B cell (primary cell): ENCODE measurements at regions not wholly inside any gene's neighbourhood (a gene's known extent, or its start where the extent isn't known, plus 50 kb on each side); places are given as distances from the start of the nearest gene placed in this dataset.

Experiments
- ATAC-seq: fragments of 200-7000 bp; cut with Tn5 transposase; one replicate; pipeline ENCODE4 v1.10.0; 2021; ENCODE audit warnings: low read depth, mild to moderate bottlenecking, moderate number of reproducible peaks, moderate library complexity
- CTCF ChIA-PET: fragments of 350-600 bp; sonication (Branson Sonifier 250); formaldehyde crosslinking; loops from one replicate; lab custom pipeline; 2021; ENCODE audit warnings: antibody characterized with exemption, inconsistent platforms; lab: Charles Lee
- POLR2A ChIA-PET: fragments of 350-600 bp; sonication (Branson Sonifier 250); formaldehyde crosslinking; loops from one replicate; lab custom pipeline; 2021; ENCODE audit warnings: antibody characterized with exemption; lab: Charles Lee
- DNase-seq: peaks from one replicate; pipeline ENCODE4 v3.0.0; 2013
- H2AFZ ChIP-seq: 2 replicates; pipeline ENCODE4 v1.6.1; 2012; ENCODE audit warnings: mild to moderate bottlenecking, low read depth, low read length; ENCODE audit not compliant: insufficient read depth, poor library complexity, severe bottlenecking
- H3K27ac ChIP-seq, 2 donors: 1 replicate in 1 of 2; 2 replicates in 1 of 2; pipeline ENCODE4 v1.5.1; 2012 to 2013; ENCODE audit warnings: low read length in 2 of 2, mild to moderate bottlenecking in 2 of 2, moderate library complexity in 1 of 2
- H3K27me3 ChIP-seq, 4 experiments: fragments of 200-600 bp in 1 of 4; sonication (generic) in 1 of 4; replicated peaks in 1 of 4; 1 replicate in 2 of 4; 2 replicates in 2 of 4; pipeline versions ENCODE4 v1.6.1 to v1.7.0; 2013 to 2016; ENCODE audit warnings: low read length in 3 of 4, mild to moderate bottlenecking in 2 of 4, mixed read lengths in 1 of 4, moderate library complexity in 1 of 4; ENCODE audit not compliant: insufficient read depth in 4 of 4, control insufficient read depth in 3 of 4; ENCODE audit errors: control extremely low read depth in 1 of 4
- H3K36me3 ChIP-seq, 2 experiments: replicated peaks in 1 of 2; 1 replicate in 1 of 2; 2 replicates in 1 of 2; pipeline versions ENCODE4 v1.6.1 to v1.7.1; 2013; ENCODE audit warnings: low read length in 1 of 2; ENCODE audit not compliant: insufficient read depth in 2 of 2, control insufficient read depth in 1 of 2; ENCODE audit errors: control extremely low read depth in 1 of 2, extremely low read depth in 1 of 2
- H3K4me1 ChIP-seq, 2 donors: fragments of 200-600 bp in 1 of 2; sonication (generic) in 1 of 2; 1 replicate in 1 of 2; 2 replicates in 1 of 2; pipeline versions ENCODE4 v1.5.1 to v1.6.1; 2013 to 2017; ENCODE audit warnings: low read length in 2 of 2; ENCODE audit not compliant: control insufficient read depth in 2 of 2, insufficient read depth in 2 of 2
- H3K4me2 ChIP-seq: replicated peaks from 2 replicates; pipeline ENCODE3; 2012; ENCODE audit warnings: mild to moderate bottlenecking, low read depth, low read length; ENCODE audit not compliant: poor library complexity, severe bottlenecking
- H3K4me3 ChIP-seq, 5 experiments: fragments of 200-600 bp in 1 of 5; sonication (generic) in 1 of 5; 1 replicate in 3 of 5; 2 replicates in 2 of 5; pipeline versions ENCODE4 v1.5.1 to v1.7.0; 2011 to 2016; ENCODE audit warnings: low read length in 4 of 5, mild to moderate bottlenecking in 4 of 5, low read depth in 2 of 5, control low read depth in 1 of 5, moderate library complexity in 1 of 5; ENCODE audit not compliant: insufficient read depth in 1 of 5; ENCODE audit errors: control extremely low read depth in 1 of 5, extremely low read depth in 1 of 5
- H3K79me2 ChIP-seq: fragments of 200-600 bp; sonication (generic); one replicate; pipeline ENCODE4 v1.6.0; 2016; ENCODE audit warnings: low read length; ENCODE audit not compliant: control insufficient read depth, insufficient read depth
- H3K9ac ChIP-seq: fragments of 200-600 bp; sonication (generic); 2 replicates; pipeline ENCODE4 v1.6.1; 2017; ENCODE audit warnings: mild to moderate bottlenecking, low read length, moderate library complexity
- H3K9me3 ChIP-seq, 3 donors: one replicate each; pipeline versions ENCODE4 v1.6.1 to v1.7.1; 2013; ENCODE audit warnings: low read length in 2 of 3; ENCODE audit not compliant: control insufficient read depth in 2 of 3, insufficient read depth in 1 of 3; ENCODE audit errors: control extremely low read depth in 1 of 3
- H4K20me1 ChIP-seq: 2 replicates; pipeline ENCODE4 v1.6.0; 2012; ENCODE audit warnings: mild to moderate bottlenecking, low read length; ENCODE audit not compliant: insufficient read depth, control insufficient read depth, poor library complexity, severe bottlenecking
- H3K27ac Mint-ChIP-seq: one replicate; pipeline ENCODE4 v1.8.0; 2021; ENCODE audit warnings: mixed read lengths
- H3K27me3 Mint-ChIP-seq: one replicate; pipeline ENCODE4 v1.8.0; 2021; ENCODE audit warnings: mixed read lengths
- H3K4me1 Mint-ChIP-seq: one replicate; pipeline ENCODE4 v1.8.0; 2021; ENCODE audit warnings: mixed read lengths
- H3K4me3 Mint-ChIP-seq: one replicate; pipeline ENCODE4 v1.8.0; 2021; ENCODE audit warnings: mixed read lengths
- H3K9me3 Mint-ChIP-seq: one replicate; pipeline ENCODE4 v1.8.0; 2022; ENCODE audit warnings: mixed read lengths; ENCODE audit not compliant: insufficient read depth
- EZH2 ChIP-seq: IDR thresholded peaks from 2 replicates; pipeline ENCODE4 v1.6.1; 2012; ENCODE audit warnings: borderline replicate concordance, low read depth, mild to moderate bottlenecking, moderate library complexity, low read length; ENCODE audit not compliant: insufficient read depth, poor library complexity, severe bottlenecking
- WGBS: methylation state at CpG from one replicate; pipeline ENCODE4 v1.1.5; 2013; ENCODE audit warnings: missing lambda C conversion rate; ENCODE audit not compliant: insufficient coverage; 5-methylcytosine and 5-hydroxymethylcytosine counted together
- intact Hi-C: fragments of 100-400 bp; cut with micrococcal nuclease; formaldehyde crosslinking; loops from one replicate; pipeline ENCODE4 v1.10.0; 2022
- TF ChIP-seq, protein P1 (sequence below): fragments of 200-600 bp; IDR thresholded peaks from one replicate; pipeline ENCODE4 v1.8.0; 2022; ENCODE audit warnings: antibody characterized with exemption, mild to moderate bottlenecking

DNA sequence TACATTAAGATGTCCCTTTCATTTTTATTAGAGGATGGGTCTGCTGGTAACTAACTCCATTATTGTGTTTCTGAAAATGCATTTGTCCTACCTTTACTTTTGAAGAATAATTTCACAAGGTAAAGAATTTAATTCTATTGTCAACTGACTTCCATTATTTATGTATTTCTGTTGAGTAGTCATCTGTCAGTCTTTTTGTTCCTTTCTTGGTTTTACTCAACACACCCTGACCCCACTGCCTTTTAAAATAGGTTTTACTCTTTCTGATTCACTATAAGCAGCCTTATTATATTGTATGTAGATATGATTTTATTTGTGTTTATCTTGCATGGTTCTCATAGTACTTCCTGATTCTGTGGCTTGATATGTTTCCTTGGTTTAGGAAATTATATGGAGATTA, 237.5 kb downstream of the TGFB2 start:
- H3K27me3 Mint-ChIP-seq = peaks cover 12% of the 10 kb centered on the region
- ATAC-seq = no peak

DNA sequence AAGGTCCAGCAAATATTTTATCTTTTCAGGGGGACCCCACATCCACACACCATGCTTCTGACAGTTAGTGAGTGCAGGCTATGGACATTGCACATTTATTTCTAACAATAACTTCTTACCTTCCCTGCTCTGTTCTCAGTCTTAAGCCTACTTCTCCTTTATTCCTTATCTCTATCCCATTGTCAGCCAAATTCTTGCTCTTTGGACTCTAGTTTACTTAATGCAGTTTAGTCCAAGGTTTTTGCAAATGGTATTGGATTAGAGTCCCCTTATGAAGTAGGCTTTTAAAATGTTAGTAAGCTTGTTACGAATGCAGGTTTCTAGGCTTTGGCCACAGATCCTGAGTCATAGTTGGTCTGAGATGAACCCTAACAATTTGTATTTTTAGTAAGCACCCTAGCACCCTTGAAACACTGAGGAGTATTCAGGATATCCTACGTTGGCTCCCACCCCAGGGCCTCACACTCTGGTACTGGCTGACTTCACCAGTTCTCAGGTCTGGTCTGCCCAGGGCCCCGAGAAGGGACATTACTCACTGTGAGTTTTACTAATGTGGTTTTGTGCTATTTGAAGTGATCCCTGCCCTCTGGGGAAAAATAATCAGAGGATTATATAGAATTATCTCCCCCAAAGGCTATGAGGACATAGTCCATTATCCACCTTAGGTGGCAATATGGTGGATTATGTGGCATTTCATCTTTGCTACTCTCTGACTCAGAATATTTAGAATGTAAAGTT, 239.5 kb downstream of the TGFB2 start:
- H2AFZ ChIP-seq = no peak overlapping the region
- no peaks in the 10 kb centered on the region for H3K9me3 ChIP-seq
- no peak for ATAC-seq

More for the DNA sequence above, 237.5 kb downstream of the TGFB2 start:
- Mint-ChIP-seq H3K27ac (no peak overlapping the region), H3K4me1 (no peaks in the 10 kb centered on the region), H3K4me3 (no peak overlapping the region), H3K9me3 (no peaks in the 10 kb centered on the region)
- Histone ChIP-seq H4K20me1 (no peaks in the 10 kb centered on the region), H3K27me3 (peaks cover 0 to 3% (median 0%) of the 10 kb centered on the region in 4 experiments), H3K4me2 (no peak overlapping the region), H3K9ac (no peak overlapping the region), H3K4me3 (no peak overlapping the region), H3K9me3 (no peaks in the 10 kb centered on the region), H3K4me1 (no peaks in the 10 kb centered on the region), H3K27ac (no peak overlapping the region), H3K79me2 (no peaks in the 10 kb centered on the region), H3K36me3 (no peaks in the 10 kb centered on the region), H2AFZ (no peak overlapping the region)
- intact Hi-C loops = no loop called here
- DNase-seq = no peak
- POLR2A ChIA-PET = no interaction called here
- TF ChIP-seq EZH2 = no peak
- TF ChIP-seq, protein P1, sequence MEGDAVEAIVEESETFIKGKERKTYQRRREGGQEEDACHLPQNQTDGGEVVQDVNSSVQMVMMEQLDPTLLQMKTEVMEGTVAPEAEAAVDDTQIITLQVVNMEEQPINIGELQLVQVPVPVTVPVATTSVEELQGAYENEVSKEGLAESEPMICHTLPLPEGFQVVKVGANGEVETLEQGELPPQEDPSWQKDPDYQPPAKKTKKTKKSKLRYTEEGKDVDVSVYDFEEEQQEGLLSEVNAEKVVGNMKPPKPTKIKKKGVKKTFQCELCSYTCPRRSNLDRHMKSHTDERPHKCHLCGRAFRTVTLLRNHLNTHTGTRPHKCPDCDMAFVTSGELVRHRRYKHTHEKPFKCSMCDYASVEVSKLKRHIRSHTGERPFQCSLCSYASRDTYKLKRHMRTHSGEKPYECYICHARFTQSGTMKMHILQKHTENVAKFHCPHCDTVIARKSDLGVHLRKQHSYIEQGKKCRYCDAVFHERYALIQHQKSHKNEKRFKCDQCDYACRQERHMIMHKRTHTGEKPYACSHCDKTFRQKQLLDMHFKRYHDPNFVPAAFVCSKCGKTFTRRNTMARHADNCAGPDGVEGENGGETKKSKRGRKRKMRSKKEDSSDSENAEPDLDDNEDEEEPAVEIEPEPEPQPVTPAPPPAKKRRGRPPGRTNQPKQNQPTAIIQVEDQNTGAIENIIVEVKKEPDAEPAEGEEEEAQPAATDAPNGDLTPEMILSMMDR = no peak
- CTCF ChIA-PET = no interaction called here

More for the DNA sequence above, 239.5 kb downstream of the TGFB2 start:
- no CpG with 5 or more reads among the region's 3 CpGs for WGBS
- no peak overlapping the region for H3K4me3 ChIP-seq
- ChIA-PET POLR2A (no interaction called here), CTCF (no interaction called here)
- peaks cover 21% of the 10 kb centered on the region for H3K27me3 Mint-ChIP-seq
- intact Hi-C loops = no loop called here
- no peaks in the 10 kb centered on the region for H4K20me1 ChIP-seq
- peaks cover 0 to 3% (median 0%) of the 10 kb centered on the region in 4 experiments for H3K27me3 ChIP-seq
- H3K4me3 Mint-ChIP-seq = no peak overlapping the region
- no peaks in the 10 kb centered on the region for H3K36me3 ChIP-seq
- no peak overlapping the region for H3K4me2 ChIP-seq
- H3K9ac ChIP-seq = no peak overlapping the region
- H3K9me3 Mint-ChIP-seq = no peaks in the 10 kb centered on the region
- H3K27ac ChIP-seq = no peak overlapping the region
- H3K4me1 Mint-ChIP-seq = no peaks in the 10 kb centered on the region
- no peaks in the 10 kb centered on the region for H3K4me1 ChIP-seq
- no peak for DNase-seq
- no peak for TF ChIP-seq EZH2
- TF ChIP-seq, protein P1 = no peak
- no peaks in the 10 kb centered on the region for H3K79me2 ChIP-seq
- H3K27ac Mint-ChIP-seq = no peak overlapping the region
